OCI-LY3 (cell line): ENCODE measurements at regions not wholly inside any gene's neighbourhood (a gene's known extent, or its start where the extent isn't known, plus 50 kb on each side); places are given as distances from the start of the nearest gene placed in this dataset.

Experiments
- H2AFZ ChIP-seq: fragments of 200-600, 300-600 bp; shearing (Covaris generic); 2 replicates; pipeline ENCODE4 v1.6.0; 2014; ENCODE audit warnings: antibody characterized with exemption, low read depth, low read length
- H3K27ac ChIP-seq: fragments of 200-600, 300-600 bp; sonication (generic); 2 replicates; pipeline ENCODE4 v1.5.1; 2014; ENCODE audit warnings: mild to moderate bottlenecking, low read length, moderate library complexity, mixed read lengths
- H3K27me3 ChIP-seq: fragments of 200-600, 300-600 bp; sonication (generic); 2 replicates; pipeline ENCODE4 v1.6.1; 2014; ENCODE audit warnings: low read depth, low read length, mixed read lengths
- H3K36me3 ChIP-seq: fragments of 200-600, 300-600 bp; sonication (generic); replicated peaks from 2 replicates; pipeline ENCODE3; 2014; ENCODE audit warnings: low read depth, low read length, mixed read lengths
- H3K4me1 ChIP-seq: fragments of 300-600, 200-600 bp; sonication (generic); 2 replicates; pipeline ENCODE4 v1.6.1; 2014; ENCODE audit warnings: low read length, mixed read lengths
- H3K4me2 ChIP-seq: fragments of 200-600, 300-600 bp; sonication (generic); 2 replicates; pipeline ENCODE4 v1.6.1; 2014; ENCODE audit warnings: low read length, mixed read lengths
- H3K4me3 ChIP-seq: fragments of 300-600, 200-600 bp; sonication (generic); 2 replicates; pipeline ENCODE4 v1.5.1; 2014; ENCODE audit warnings: antibody characterized with exemption, mild to moderate bottlenecking, low read length, moderate library complexity
- H3K79me2 ChIP-seq: fragments of 300-600, 200-600 bp; shearing (Covaris generic); 2 replicates; pipeline ENCODE4 v1.6.1; 2014; ENCODE audit warnings: mild to moderate bottlenecking, low read length, mixed read lengths
- H3K9ac ChIP-seq: fragments of 300-600, 200-600 bp; shearing (Covaris generic); 2 replicates; pipeline ENCODE4 v1.6.0; 2014; ENCODE audit warnings: mild to moderate bottlenecking, low read length, moderate library complexity
- H3K9me3 ChIP-seq: fragments of 200-600, 300-600 bp; shearing (Covaris generic); 2 replicates; pipeline ENCODE4 v1.6.1; 2014; ENCODE audit warnings: low read length, mixed read lengths; ENCODE audit not compliant: insufficient read depth
- H4K20me1 ChIP-seq: fragments of 200-600, 300-600 bp; sonication (generic); 2 replicates; pipeline ENCODE4 v1.6.1; 2016; ENCODE audit warnings: low read length, mixed read lengths; ENCODE audit not compliant: insufficient read depth
- EZH2phosphoT487 ChIP-seq: fragments of 200-600 bp; shearing (Covaris generic); IDR thresholded peaks from 2 replicates; pipeline ENCODE4 v1.6.1; 2018; ENCODE audit warnings: antibody characterized with exemption, mixed run types, low read depth
- TF ChIP-seq, protein P1 (sequence below): fragments of 200-600, 300-600 bp; sonication (generic); IDR thresholded peaks from 2 replicates; pipeline ENCODE4 v1.5.1; 2014; ENCODE audit warnings: antibody characterized with exemption, low read length, low read depth

- Histone ChIP-seq H3K79me2 (no peaks in the 10 kb centered on the region), H3K4me3 (no peak overlapping the region), H3K9me3 (no peaks in the 10 kb centered on the region), H3K4me1 (no peaks in the 10 kb centered on the region), H4K20me1 (no peaks in the 10 kb centered on the region), H3K4me2 (no peak overlapping the region), H3K27me3 (no peaks in the 10 kb centered on the region), H3K9ac (no peak overlapping the region), H3K36me3 (no peaks in the 10 kb centered on the region), H2AFZ (no peak overlapping the region), H3K27ac (no peak overlapping the region)
- TF ChIP-seq, protein P1, sequence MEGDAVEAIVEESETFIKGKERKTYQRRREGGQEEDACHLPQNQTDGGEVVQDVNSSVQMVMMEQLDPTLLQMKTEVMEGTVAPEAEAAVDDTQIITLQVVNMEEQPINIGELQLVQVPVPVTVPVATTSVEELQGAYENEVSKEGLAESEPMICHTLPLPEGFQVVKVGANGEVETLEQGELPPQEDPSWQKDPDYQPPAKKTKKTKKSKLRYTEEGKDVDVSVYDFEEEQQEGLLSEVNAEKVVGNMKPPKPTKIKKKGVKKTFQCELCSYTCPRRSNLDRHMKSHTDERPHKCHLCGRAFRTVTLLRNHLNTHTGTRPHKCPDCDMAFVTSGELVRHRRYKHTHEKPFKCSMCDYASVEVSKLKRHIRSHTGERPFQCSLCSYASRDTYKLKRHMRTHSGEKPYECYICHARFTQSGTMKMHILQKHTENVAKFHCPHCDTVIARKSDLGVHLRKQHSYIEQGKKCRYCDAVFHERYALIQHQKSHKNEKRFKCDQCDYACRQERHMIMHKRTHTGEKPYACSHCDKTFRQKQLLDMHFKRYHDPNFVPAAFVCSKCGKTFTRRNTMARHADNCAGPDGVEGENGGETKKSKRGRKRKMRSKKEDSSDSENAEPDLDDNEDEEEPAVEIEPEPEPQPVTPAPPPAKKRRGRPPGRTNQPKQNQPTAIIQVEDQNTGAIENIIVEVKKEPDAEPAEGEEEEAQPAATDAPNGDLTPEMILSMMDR = no peak
- no peak for TF ChIP-seq EZH2phosphoT487
Measured at GRCh38 chr18:5806860-5807259, 88.5 kb downstream of the TMEM200C start.

GRCh38 chr18:5787936-5788335 lies 107.4 kb downstream of the TMEM200C start:
- TF ChIP-seq, protein P1 = no peak

DNA sequence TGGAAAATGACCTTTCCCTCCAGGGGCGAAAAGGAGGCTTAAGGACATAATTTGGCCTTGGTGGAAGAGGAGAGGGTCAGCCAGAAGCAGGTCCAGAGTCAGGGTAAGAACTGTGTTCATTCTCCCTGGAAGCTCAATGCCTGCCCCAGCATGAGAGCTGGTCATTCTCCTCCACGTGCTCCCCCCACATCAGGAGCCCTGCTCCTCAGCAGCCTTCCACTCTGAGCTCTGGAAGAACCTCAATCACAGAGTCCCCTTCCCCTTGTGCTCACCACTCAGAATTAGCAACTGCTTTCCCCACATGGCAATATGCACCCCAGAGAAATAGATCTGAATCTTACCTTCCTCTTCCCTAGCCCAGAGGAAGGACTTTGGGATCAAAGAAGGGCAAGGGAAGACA lies 115.4 kb downstream of the TMEM200C start:
- H4K20me1 ChIP-seq = no peaks in the 10 kb centered on the region
- H3K9me3 ChIP-seq = no peaks in the 10 kb centered on the region
- H3K4me2 ChIP-seq = no peak overlapping the region
- H3K9ac ChIP-seq = no peak overlapping the region
- H3K4me3 ChIP-seq = no peak overlapping the region
- H3K4me1 ChIP-seq = no peaks in the 10 kb centered on the region
- H3K36me3 ChIP-seq = no peaks in the 10 kb centered on the region
- no peak overlapping the region for H3K27ac ChIP-seq
- no peaks in the 10 kb centered on the region for H3K79me2 ChIP-seq
- TF ChIP-seq, protein P1 = no peak
- no peak for TF ChIP-seq EZH2phosphoT487
- no peak overlapping the region for H2AFZ ChIP-seq
- no peaks in the 10 kb centered on the region for H3K27me3 ChIP-seq

More at GRCh38 chr18:5787936-5788335, 107.4 kb downstream of the TMEM200C start:
- Histone ChIP-seq H3K9me3 (no peaks in the 10 kb centered on the region), H3K27me3 (no peaks in the 10 kb centered on the region), H3K4me3 (no peak overlapping the region), H3K27ac (no peak overlapping the region), H3K79me2 (no peaks in the 10 kb centered on the region), H2AFZ (no peak overlapping the region), H3K4me1 (no peaks in the 10 kb centered on the region), H3K4me2 (no peak overlapping the region), H4K20me1 (no peaks in the 10 kb centered on the region), H3K36me3 (no peaks in the 10 kb centered on the region), H3K9ac (no peak overlapping the region)

GRCh38 chr18:5772306-5773105 lies 122.8 kb downstream of the TMEM200C start:
- Histone ChIP-seq H3K27me3 (peaks cover 5% of the 10 kb centered on the region; the same call in 1 of the 2 replicates), H3K4me1 (no peaks in the 10 kb centered on the region), H3K36me3 (no peaks in the 10 kb centered on the region), H3K27ac (no peak overlapping the region), H2AFZ (no peak overlapping the region), H3K79me2 (no peaks in the 10 kb centered on the region), H3K9me3 (no peaks in the 10 kb centered on the region), H3K4me3 (no peak overlapping the region), H4K20me1 (no peaks in the 10 kb centered on the region), H3K9ac (no peak overlapping the region), H3K4me2 (no peak overlapping the region)
- no peak for TF ChIP-seq EZH2phosphoT487
- TF ChIP-seq, protein P1 = no peak
